CD4-positive, alpha-beta T cell (primary cell): ENCODE measurements at regions not wholly inside any gene's neighbourhood (a gene's known extent, or its start where the extent isn't known, plus 50 kb on each side); places are given as distances from the start of the nearest gene placed in this dataset.

Source experiments
- ATAC-seq: fragments of 200-7000 bp; cut with Tn5 transposase; one replicate; pipeline ENCODE4 v1.10.0; 2022; ENCODE audit warnings: mild to moderate bottlenecking; ENCODE audit not compliant: poor library complexity
- CTCF ChIA-PET: fragments of 350-600 bp; sonication (Branson Sonifier 250); formaldehyde crosslinking; loops from one replicate; lab custom pipeline; 2021; ENCODE audit warnings: antibody characterized with exemption, inconsistent platforms; lab: Charles Lee
- POLR2A ChIA-PET: fragments of 350-600 bp; sonication (Branson Sonifier 250); formaldehyde crosslinking; loops from one replicate; lab custom pipeline; 2021; ENCODE audit warnings: antibody characterized with exemption, inconsistent platforms; lab: Charles Lee
- DNase-seq, 14 experiments: peaks; one replicate each; pipeline ENCODE4 v3.0.0-alpha.2; 2013 to 2020; ENCODE audit warnings: mixed read lengths in 2 of 14
- H3K27ac ChIP-seq, 2 donors: one replicate each; pipeline versions ENCODE4 v1.5.1 to v1.7.0; 2013; ENCODE audit warnings: low read length in 2 of 2, low read depth in 1 of 2, mild to moderate bottlenecking in 1 of 2
- H3K27me3 ChIP-seq, 2 experiments: 1 replicate in 1 of 2; 2 replicates in 1 of 2; pipeline versions ENCODE4 v1.6.1 to v1.7.0; 2013; ENCODE audit warnings: low read length in 2 of 2, control low read depth in 1 of 2, mild to moderate bottlenecking in 1 of 2, moderate library complexity in 1 of 2; ENCODE audit not compliant: insufficient read depth in 2 of 2, control insufficient read depth in 1 of 2
- H3K36me3 ChIP-seq: one replicate; pipeline ENCODE4 v1.6.1; 2013; ENCODE audit warnings: low read length, control low read depth; ENCODE audit not compliant: insufficient read depth
- H3K4me1 ChIP-seq: one replicate; pipeline ENCODE4 v1.6.1; 2013; ENCODE audit warnings: low read length, control low read depth; ENCODE audit not compliant: insufficient read depth
- H3K4me3 ChIP-seq: one replicate; pipeline ENCODE4 v1.5.1; 2013; ENCODE audit warnings: mild to moderate bottlenecking, low read length, moderate library complexity
- H3K9me3 ChIP-seq, 2 experiments: 1 replicate in 1 of 2; 2 replicates in 1 of 2; pipeline versions ENCODE4 v1.6.1 to v1.7.0; 2013; ENCODE audit warnings: low read length in 2 of 2, mild to moderate bottlenecking in 2 of 2, control low read depth in 1 of 2, moderate library complexity in 1 of 2; ENCODE audit not compliant: control insufficient read depth in 1 of 2, insufficient read depth in 1 of 2
- H3K27ac Mint-ChIP-seq: one replicate; pipeline ENCODE4 v1.8.0; 2020; ENCODE audit warnings: mixed read lengths
- H3K27me3 Mint-ChIP-seq: one replicate; pipeline ENCODE4 v1.8.0; 2021; ENCODE audit warnings: mixed read lengths
- H3K36me3 Mint-ChIP-seq: one replicate; pipeline ENCODE4 v1.8.0; 2021; ENCODE audit warnings: low read depth, mixed read lengths
- H3K4me1 Mint-ChIP-seq: one replicate; pipeline ENCODE4 v1.8.0; 2021; ENCODE audit warnings: low read depth, mixed read lengths
- H3K4me3 Mint-ChIP-seq: one replicate; pipeline ENCODE4 v1.8.0; 2020; ENCODE audit warnings: mild to moderate bottlenecking, mixed read lengths
- H3K9me3 Mint-ChIP-seq: one replicate; pipeline ENCODE4 v1.8.0; 2020; ENCODE audit warnings: mixed read lengths
- CTCF ChIP-seq: fragments of 200-600 bp; IDR thresholded peaks from one replicate; pipeline ENCODE4 v1.8.0; 2022; ENCODE audit warnings: antibody characterized with exemption, mild to moderate bottlenecking
- intact Hi-C, 2 experiments: fragments of 100-400 bp; cut with DNase I in 1 of 2; cut with micrococcal nuclease in 1 of 2; formaldehyde crosslinking; loops; one replicate each; pipeline versions ENCODE4 v1.15.1 to v1.9.0; 2023 to 2025; cut with DNase I, micrococcal nuclease

- no peak for ATAC-seq
- intact Hi-C loops: no loop called here
- Mint-ChIP-seq H3K9me3 (peaks cover 5% of the 10 kb centered on the region), H3K27ac (no peak overlapping the region), H3K4me1 (no peaks in the 10 kb centered on the region), H3K36me3 (no peaks in the 10 kb centered on the region), H3K4me3 (no peak overlapping the region), H3K27me3 (no peaks in the 10 kb centered on the region)
- Histone ChIP-seq H3K4me3 (no peak overlapping the region), H3K9me3 (peaks cover 2 to 17% of the 10 kb centered on the region in 2 experiments), H3K4me1 (no peaks in the 10 kb centered on the region), H3K36me3 (no peaks in the 10 kb centered on the region), H3K27me3 (no peaks in the 10 kb centered on the region), H3K27ac (no peak overlapping the region)
- no peak for DNase-seq
- TF ChIP-seq CTCF: no peak
- CTCF ChIA-PET: no interaction called here
- POLR2A ChIA-PET: no interaction called here
These were observed 243.3 kb upstream of the REG3G start for GRCh38 chr2:78782196-78782595.

GRCh38 chr2:78811955-78812610, 213.4 kb upstream of the REG3G start:
- CTCF ChIA-PET: no interaction called here
- Mint-ChIP-seq H3K27me3 (no peaks in the 10 kb centered on the region), H3K4me3 (no peak overlapping the region), H3K9me3 (peaks cover 12% of the 10 kb centered on the region), H3K4me1 (no peaks in the 10 kb centered on the region), H3K27ac (no peak overlapping the region), H3K36me3 (no peaks in the 10 kb centered on the region)
- Histone ChIP-seq H3K4me3 (no peak overlapping the region), H3K9me3 (peaks cover 0 to 13% of the 10 kb centered on the region in 2 experiments), H3K36me3 (no peaks in the 10 kb centered on the region), H3K4me1 (no peaks in the 10 kb centered on the region), H3K27ac (no peak overlapping the region), H3K27me3 (peaks cover 0 to 2% of the 10 kb centered on the region in 2 experiments)
- no peak for TF ChIP-seq CTCF
- DNase-seq (no peak), ATAC-seq (no peak)
- POLR2A ChIA-PET: no interaction called here
- intact Hi-C loops: no loop called here

- CTCF ChIA-PET: no interaction called here
- POLR2A ChIA-PET: no interaction called here
- TF ChIP-seq CTCF: no peak
- H3K9me3 ChIP-seq: peaks cover 0 to 13% of the 10 kb centered on the region in 2 experiments
- Mint-ChIP-seq H3K36me3 (no peaks in the 10 kb centered on the region), H3K27ac (no peak overlapping the region), H3K27me3 (no peaks in the 10 kb centered on the region), H3K9me3 (peaks cover 8% of the 10 kb centered on the region), H3K4me3 (no peak overlapping the region), H3K4me1 (no peaks in the 10 kb centered on the region)
- no peak for ATAC-seq
- H3K36me3 ChIP-seq: no peaks in the 10 kb centered on the region
- H3K27ac ChIP-seq: no peak overlapping the region
- no peak overlapping the region for H3K4me3 ChIP-seq
- no peaks in the 10 kb centered on the region for H3K4me1 ChIP-seq
- DNase-seq: no peak
- H3K27me3 ChIP-seq: peaks cover 0 to 2% of the 10 kb centered on the region in 2 experiments
- intact Hi-C loops: no loop called here
These were observed 211.0 kb upstream of the REG3G start for GRCh38 chr2:78814331-78814986.
